NB4 (cell line): ENCODE measurements at regions not wholly inside any gene's neighbourhood (a gene's known extent, or its start where the extent isn't known, plus 50 kb on each side); places are given as distances from the start of the nearest gene placed in this dataset.
"Not testable (repeated sequence)": the region's sequence is repeated elsewhere in the genome, so short reads cannot be mapped to it uniquely, and the experiment has no call there.

Experiments
- CTCF ChIP-seq: IDR thresholded peaks from one replicate; pipeline ENCODE4 v1.5.1; 2012; ENCODE audit warnings: low read depth, low read length
- MAX ChIP-seq: IDR thresholded peaks from 2 replicates; pipeline ENCODE4 v1.6.1; 2011; ENCODE audit warnings: low read depth, low read length
- MYC ChIP-seq: IDR thresholded peaks from 2 replicates; pipeline ENCODE4 v1.6.1; 2011; ENCODE audit warnings: low read depth, low read length
- POLR2A ChIP-seq: IDR thresholded peaks from 2 replicates; pipeline ENCODE4 v1.6.1; 2011; ENCODE audit warnings: mild to moderate bottlenecking; ENCODE audit not compliant: insufficient read length; ENCODE audit errors: extremely low read depth

- not testable (repeated sequence) for TF ChIP-seq CTCF, POLR2A, MAX, MYC
Measured at GRCh38 chr13:16158016-16158415, 3023.6 kb downstream of the TUBA3C start.
